Lower leg skin (tissue), 4 donors: ENCODE measurements at regions not wholly inside any gene's neighbourhood (a gene's known extent, or its start where the extent isn't known, plus 50 kb on each side); places are given as distances from the start of the nearest gene placed in this dataset.

Experiments used
- DNase-seq, 2 donors: peaks; one replicate each; pipeline ENCODE4 v3.0.0-alpha.2; 2019; ENCODE audit warnings: low spot score in 2 of 2
- H3K4me3 ChIP-seq: fragments of 200-600 bp; sonication (generic); 2 replicates; pipeline ENCODE4 v1.5.1; 2017; ENCODE audit warnings: mild to moderate bottlenecking, low read depth; ENCODE audit not compliant: poor library complexity, severe bottlenecking
- CTCF ChIP-seq, 3 donors: fragments of 450-650 bp; IDR thresholded peaks; one replicate each; pipeline ENCODE4 v1.5.1; 2016; ENCODE audit warnings: antibody characterized with exemption in 3 of 3, mild to moderate bottlenecking in 3 of 3, moderate library complexity in 2 of 3
- POLR2A ChIP-seq, 2 donors: fragments of 450-650 bp; IDR thresholded peaks; one replicate each; pipeline ENCODE4 v1.6.1; 2016 to 2017; ENCODE audit warnings: antibody characterized with exemption in 2 of 2, mild to moderate bottlenecking in 1 of 2, moderate library complexity in 1 of 2
- WGBS, 2 donors: methylation state at CpG; one replicate each; pipeline ENCODE4 v1.1.5; 2018; 5-methylcytosine and 5-hydroxymethylcytosine counted together
- intact Hi-C: fragments of 100-400 bp; cut with DNase I; formaldehyde crosslinking; loops from one replicate; pipeline ENCODE4 v1.15.0; 2023; ENCODE audit warnings: low total_unique reads

- 78 to 79% methylated on average over 3 of the region's 3 CpGs for WGBS, 2 donors
- DNase-seq = no peak
- H3K4me3 ChIP-seq = no peak overlapping the region
- intact Hi-C loops = no loop called here
- no peak for TF ChIP-seq CTCF (IDR thresholded peaks at IDR 0.05)
- TF ChIP-seq POLR2A (IDR thresholded peaks at IDR 0.05) = no peak
Observed at GRCh38 chr11:80635178-80635577, 1194.3 kb upstream of the TENM4 start.

- WGBS, 2 donors = 46 to 58% methylated on average over 4 of the region's 4 CpGs
- intact Hi-C loops = no loop called here
- TF ChIP-seq CTCF (IDR thresholded peaks at IDR 0.05) (no peak), POLR2A (IDR thresholded peaks at IDR 0.05) (no peak)
- no peak overlapping the region for H3K4me3 ChIP-seq
- no peak for DNase-seq
Observed at GRCh38 chr11:80632691-80633090, 1191.9 kb upstream of the TENM4 start.

GRCh38 chr11:80632156-80632555, 1191.3 kb upstream of the TENM4 start:
- intact Hi-C loops = no loop called here
- no peak for DNase-seq
- no peak overlapping the region for H3K4me3 ChIP-seq
- 91 to 97% methylated on average over 2 of the region's 2 CpGs for WGBS, 2 donors
- TF ChIP-seq CTCF (IDR thresholded peaks at IDR 0.05) (no peak), POLR2A (IDR thresholded peaks at IDR 0.05) (no peak)

- no peak for TF ChIP-seq CTCF (IDR thresholded peaks at IDR 0.05)
- TF ChIP-seq POLR2A (IDR thresholded peaks at IDR 0.05) = no peak
- 82 to 90% methylated on average over 2 of the region's 2 CpGs for WGBS, 2 donors
- H3K4me3 ChIP-seq = no peak overlapping the region
- intact Hi-C loops = no loop called here
- DNase-seq = no peak
Observed at GRCh38 chr11:80629466-80629865, 1188.6 kb upstream of the TENM4 start.

GRCh38 chr11:80627364-80627763, 1186.5 kb upstream of the TENM4 start:
- intact Hi-C loops = no loop called here
- DNase-seq = no peak
- no peak overlapping the region for H3K4me3 ChIP-seq
- TF ChIP-seq POLR2A (IDR thresholded peaks at IDR 0.05) (no peak), CTCF (IDR thresholded peaks at IDR 0.05) (no peak)
- WGBS, 2 donors = 71 to 86% methylated on average over 1 of the region's 1 CpG

- intact Hi-C loops = no loop called here
- WGBS, 2 donors = 84 to 88% methylated on average over 4 of the region's 4 CpGs
- no peak overlapping the region for H3K4me3 ChIP-seq
- no peak for DNase-seq
- no peak for TF ChIP-seq POLR2A (IDR thresholded peaks at IDR 0.05)
- no peak for TF ChIP-seq CTCF (IDR thresholded peaks at IDR 0.05)
Observed at GRCh38 chr11:80626721-80627120, 1185.9 kb upstream of the TENM4 start.
